ENCODE measurements at regions not wholly inside any gene's neighbourhood (a gene's known extent, or its start where the extent isn't known, plus 50 kb on each side); places are given as distances from the start of the nearest gene placed in this dataset.

- Histone ChIP-seq H3K27ac (no peak overlapping the region), H3K9me3 (no peaks in the 10 kb centered on the region), H3K27me3 (no peaks in the 10 kb centered on the region), H3K4me1 (peaks cover 5 to 8% of the 10 kb centered on the region in 2 donors), H3K36me3 (no peaks in the 10 kb centered on the region), H3K4me3 (no peak overlapping the region)
- ATAC-seq (no peak), DNase-seq (no peak)
- no peak for TF ChIP-seq CTCF (IDR thresholded peaks at IDR 0.05)
- intact Hi-C loops (cut with DNase I), result no loop called here
Measured at GRCh38 chr3:69647081-69647480, 92.2 kb upstream of the MITF start.

- Histone ChIP-seq H3K4me3 (no peak overlapping the region), H3K9me3 (no peaks in the 10 kb centered on the region), H3K4me1 (peaks cover 5 to 8% of the 10 kb centered on the region in 2 donors), H3K27me3 (no peaks in the 10 kb centered on the region), H3K36me3 (no peaks in the 10 kb centered on the region), H3K27ac (no peak overlapping the region)
- intact Hi-C loops (cut with DNase I), result no loop called here
- DNase-seq (no peak), ATAC-seq (no peak)
- TF ChIP-seq CTCF (IDR thresholded peaks at IDR 0.05), result no peak
Measured at GRCh38 chr3:69646287-69647067, 92.8 kb upstream of the MITF start.

GRCh38 chr3:69642606-69643005, 96.7 kb upstream of the MITF start:
- no peak overlapping the region for H3K27ac ChIP-seq
- TF ChIP-seq CTCF (IDR thresholded peaks at IDR 0.05), result no peak
- no peaks in the 10 kb centered on the region for H3K27me3 ChIP-seq
- no peak for DNase-seq
- no peak for ATAC-seq
- no peak overlapping the region for H3K4me3 ChIP-seq
- H3K4me1 ChIP-seq, result no peaks in the 10 kb centered on the region
- H3K9me3 ChIP-seq, result no peaks in the 10 kb centered on the region
- intact Hi-C loops (cut with DNase I), result no loop called here
- H3K36me3 ChIP-seq, result no peaks in the 10 kb centered on the region

GRCh38 chr3:69639851-69640250, 99.4 kb upstream of the MITF start:
- no peak for ATAC-seq
- TF ChIP-seq CTCF (IDR thresholded peaks at IDR 0.05), result no peak
- DNase-seq, result no peak
- Histone ChIP-seq H3K27ac (no peak overlapping the region), H3K4me1 (no peaks in the 10 kb centered on the region), H3K27me3 (no peaks in the 10 kb centered on the region), H3K36me3 (no peaks in the 10 kb centered on the region), H3K9me3 (no peaks in the 10 kb centered on the region), H3K4me3 (no peak overlapping the region)
- intact Hi-C loops (cut with DNase I), result no loop called here

- H3K9me3 ChIP-seq, result peaks cover 0 to 17% of the 10 kb centered on the region in 2 donors
- no peaks in the 10 kb centered on the region for H3K27me3 ChIP-seq
- no peak for ATAC-seq
- H3K36me3 ChIP-seq, result no peaks in the 10 kb centered on the region
- DNase-seq, result peak in 2 of 4 donors; percentile 74 to 83
- intact Hi-C loops (cut with DNase I), result no loop called here
- H3K4me3 ChIP-seq, result no peak overlapping the region
- H3K27ac ChIP-seq, result no peak overlapping the region
- TF ChIP-seq CTCF (IDR thresholded peaks at IDR 0.05), result no peak
- H3K4me1 ChIP-seq, result no peaks in the 10 kb centered on the region
Measured at GRCh38 chr3:69628951-69629350, 110.3 kb upstream of the MITF start.
